Effector memory CD8-positive, alpha-beta T cell (primary cell): ENCODE measurements at regions not wholly inside any gene's neighbourhood (a gene's known extent, or its start where the extent isn't known, plus 50 kb on each side); places are given as distances from the start of the nearest gene placed in this dataset.
"Not testable (repeated sequence)": the region's sequence is repeated elsewhere in the genome, so short reads cannot be mapped to it uniquely, and the experiment has no call there.

ENCODE experiments used
- ATAC-seq: fragments of 150-1000 bp; cut with Tn5 transposase; replicated peaks from 2 replicates; pipeline ENCODE4 v1.10.0; 2021; ENCODE audit warnings: mild to moderate bottlenecking, moderate library complexity
- DNase-seq, 3 experiments: peaks; one replicate each; pipeline ENCODE4 v3.0.0; 2021
- H3K27ac Mint-ChIP-seq, 2 donors: one replicate each; pipeline ENCODE4 v1.8.0; 2022; ENCODE audit warnings: mild to moderate bottlenecking in 2 of 2, mixed read lengths in 2 of 2, moderate library complexity in 2 of 2
- H3K27me3 Mint-ChIP-seq, 2 donors: one replicate each; pipeline ENCODE4 v1.8.0; 2022; ENCODE audit warnings: mixed read lengths in 2 of 2
- H3K36me3 Mint-ChIP-seq: one replicate; pipeline ENCODE4 v1.8.0; 2022; ENCODE audit warnings: mild to moderate bottlenecking, moderate library complexity, mixed read lengths; ENCODE audit not compliant: insufficient read depth
- H3K4me1 Mint-ChIP-seq, 2 donors: one replicate each; pipeline ENCODE4 v1.8.0; 2022; ENCODE audit warnings: low read depth in 2 of 2, mixed read lengths in 2 of 2
- H3K4me3 Mint-ChIP-seq, 2 donors: one replicate each; pipeline ENCODE4 v1.8.0; 2022; ENCODE audit warnings: mild to moderate bottlenecking in 2 of 2, mixed read lengths in 2 of 2, moderate library complexity in 2 of 2
- H3K9me3 Mint-ChIP-seq, 2 donors: one replicate each; pipeline ENCODE4 v1.8.0; 2022; ENCODE audit warnings: mixed read lengths in 2 of 2

DNA sequence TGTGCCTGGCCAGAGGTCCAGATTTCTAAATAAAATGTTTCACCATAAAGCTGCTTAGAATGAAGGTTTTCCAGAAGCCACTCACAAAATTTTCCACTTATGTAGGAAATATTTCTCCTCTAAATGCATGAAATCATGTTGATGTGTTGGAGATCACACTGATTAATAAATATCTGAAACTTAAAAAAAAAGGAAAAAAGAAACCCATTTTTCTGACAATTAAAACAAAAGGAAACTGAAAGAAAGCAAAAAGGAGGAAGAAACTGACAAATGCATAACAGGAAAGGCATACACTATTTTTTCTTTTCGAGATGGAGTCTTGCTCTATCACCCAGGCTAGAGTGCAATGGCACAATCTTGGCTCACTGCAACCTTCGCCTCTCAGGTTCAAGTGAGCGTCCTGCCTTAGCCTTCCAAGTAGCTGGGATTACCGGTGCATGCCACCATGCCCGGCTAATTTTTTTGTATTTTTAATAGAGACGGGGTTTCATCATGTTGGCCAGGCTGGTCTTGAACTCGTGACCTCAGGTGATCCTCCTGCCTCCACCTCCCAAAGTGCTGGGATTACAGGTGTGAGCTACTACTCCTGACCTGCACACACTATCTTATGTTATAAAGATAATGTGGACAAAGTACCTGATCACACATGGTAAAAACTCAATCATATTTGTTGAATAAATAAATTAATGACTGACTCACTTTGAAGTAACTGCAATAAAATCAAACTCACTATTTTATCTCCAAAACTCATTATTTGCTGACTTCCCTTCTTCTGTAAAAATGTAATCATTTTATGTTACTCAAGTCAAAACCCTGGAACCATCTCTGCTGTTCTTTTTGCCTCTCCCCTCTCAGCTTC is 149.8 kb upstream of the NR5A2 start:
- no peak for ATAC-seq
- no peak for DNase-seq
- Mint-ChIP-seq H3K9me3 (no peaks in the 10 kb centered on the region), H3K27me3 (no peaks in the 10 kb centered on the region), H3K4me1 (no peaks in the 10 kb centered on the region), H3K4me3 (no peak overlapping the region), H3K27ac (no peak overlapping the region), H3K36me3 (no peaks in the 10 kb centered on the region)

DNA sequence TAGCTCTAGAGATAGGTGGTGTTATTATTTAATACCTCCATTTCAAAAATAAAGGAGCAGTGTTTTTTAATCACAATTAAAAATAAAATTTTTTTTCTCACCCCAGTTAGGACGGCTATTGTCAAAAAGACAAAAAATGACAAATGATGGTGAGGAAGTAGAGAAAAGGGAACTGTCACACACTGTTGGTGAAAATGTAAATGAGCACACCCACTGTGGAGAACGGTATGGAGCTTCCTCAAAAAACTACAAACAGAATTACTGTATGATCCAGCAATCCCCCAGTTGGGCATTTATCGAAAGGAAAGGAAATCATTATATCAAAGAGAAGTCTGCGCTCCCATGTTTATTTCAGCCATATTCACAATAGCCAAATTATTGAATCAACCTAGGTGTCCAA is 148.7 kb upstream of the NR5A2 start:
- H3K4me3 Mint-ChIP-seq = no peak overlapping the region
- no peaks in the 10 kb centered on the region for H3K36me3 Mint-ChIP-seq
- H3K27me3 Mint-ChIP-seq = peaks cover 0 to 3% of the 10 kb centered on the region in 2 donors
- no peak overlapping the region for H3K27ac Mint-ChIP-seq
- DNase-seq (no peak), ATAC-seq (no peak)
- H3K4me1 Mint-ChIP-seq = no peaks in the 10 kb centered on the region
- H3K9me3 Mint-ChIP-seq = peaks cover 0 to 5% of the 10 kb centered on the region in 2 donors

DNA sequence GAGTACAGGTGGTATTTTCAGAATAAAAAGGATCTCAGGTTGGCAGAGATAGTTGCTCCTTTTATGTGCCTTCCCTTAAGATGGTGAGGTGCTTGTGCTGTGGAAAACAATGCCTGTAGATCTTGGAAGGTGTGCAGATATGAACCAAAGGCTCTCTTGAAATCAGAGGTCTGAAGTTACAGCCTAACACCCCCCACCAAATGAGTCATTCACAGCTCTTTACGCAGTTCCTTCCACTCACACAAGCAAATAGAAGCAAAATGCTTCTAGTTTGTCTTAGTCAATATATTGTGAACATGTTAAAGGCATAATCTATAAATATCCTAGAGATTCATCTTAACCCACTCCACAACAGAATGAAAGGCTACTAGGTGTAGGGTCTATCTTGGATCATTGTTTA is 128.9 kb upstream of the NR5A2 start:
- Mint-ChIP-seq H3K27ac (no peak overlapping the region), H3K4me3 (no peak overlapping the region), H3K36me3 (no peaks in the 10 kb centered on the region), H3K4me1 (no peaks in the 10 kb centered on the region), H3K27me3 (peaks cover 12 to 14% of the 10 kb centered on the region in 2 donors), H3K9me3 (no peaks in the 10 kb centered on the region)
- ATAC-seq = no peak
- no peak for DNase-seq

DNA sequence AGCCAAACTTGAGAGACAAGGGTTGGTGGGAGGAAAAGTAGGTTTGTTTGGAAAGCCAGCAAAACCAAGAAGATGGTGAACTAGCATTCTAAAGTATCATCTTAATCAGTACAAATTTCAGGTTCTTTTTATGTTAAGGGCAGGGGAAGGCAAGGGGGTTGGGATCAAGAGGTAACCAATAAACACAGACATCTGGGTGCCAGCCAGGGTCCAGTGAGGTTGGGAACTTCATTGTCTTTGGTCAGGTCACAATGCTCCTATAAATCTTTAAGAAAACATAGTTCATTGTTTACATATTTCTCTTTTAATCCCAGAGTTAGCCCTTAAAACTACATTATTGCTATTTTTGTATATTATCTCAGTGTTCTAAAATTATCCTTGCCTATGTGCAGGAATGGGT is 126.2 kb upstream of the NR5A2 start:
- H3K27ac Mint-ChIP-seq = no peak overlapping the region
- DNase-seq = no peak
- no peak for ATAC-seq
- no peaks in the 10 kb centered on the region for H3K9me3 Mint-ChIP-seq
- H3K36me3 Mint-ChIP-seq = no peaks in the 10 kb centered on the region
- H3K4me3 Mint-ChIP-seq = no peak overlapping the region
- H3K4me1 Mint-ChIP-seq = no peaks in the 10 kb centered on the region
- peaks cover 12 to 14% of the 10 kb centered on the region in 2 donors for H3K27me3 Mint-ChIP-seq

DNA sequence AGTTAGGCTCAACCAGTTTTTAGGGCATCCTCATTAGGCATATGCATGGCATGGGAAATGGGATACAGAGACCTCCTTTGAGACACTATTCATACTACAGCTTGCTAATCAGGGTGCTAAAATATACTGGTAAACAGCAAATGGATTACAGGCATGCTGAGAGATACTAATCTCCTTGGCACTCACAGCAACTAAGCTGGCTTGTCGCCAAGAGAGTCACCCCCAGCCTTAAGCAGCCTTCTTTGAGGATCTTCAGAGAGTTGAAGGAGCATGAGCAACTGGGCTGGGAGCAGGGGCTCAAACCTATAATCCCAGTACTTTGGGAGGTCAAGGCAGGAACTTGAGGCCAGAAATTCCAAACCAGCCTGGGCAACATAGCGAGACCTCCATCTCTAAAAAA is 120.1 kb upstream of the NR5A2 start:
- H3K27me3 Mint-ChIP-seq = no peaks in the 10 kb centered on the region
- H3K4me3 Mint-ChIP-seq = no peak overlapping the region
- DNase-seq = no peak
- H3K9me3 Mint-ChIP-seq = no peaks in the 10 kb centered on the region
- no peak overlapping the region for H3K27ac Mint-ChIP-seq
- no peaks in the 10 kb centered on the region for H3K4me1 Mint-ChIP-seq
- H3K36me3 Mint-ChIP-seq = no peaks in the 10 kb centered on the region
- ATAC-seq = no peak

DNA sequence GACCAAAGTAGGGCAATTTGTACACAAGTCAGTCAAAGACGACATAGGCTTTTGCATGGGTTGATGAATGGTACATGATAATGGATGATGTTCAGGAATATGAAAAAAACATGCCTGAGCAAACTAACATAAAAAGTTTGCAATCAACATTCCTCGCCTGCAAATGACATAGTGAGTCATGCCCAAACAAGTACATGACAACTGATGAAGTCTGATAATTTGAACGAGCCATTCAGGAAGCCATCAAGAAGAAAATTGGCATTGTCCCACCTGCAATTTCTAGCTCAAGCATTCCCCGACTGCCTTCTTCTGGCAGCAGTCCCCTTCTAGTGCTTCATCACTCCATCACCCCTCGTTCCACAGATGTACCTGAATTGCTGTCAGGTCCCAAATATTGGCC is 118.4 kb upstream of the NR5A2 start:
- DNase-seq (no peak), ATAC-seq (no peak)
- H3K9me3 Mint-ChIP-seq = no peaks in the 10 kb centered on the region
- H3K27me3 Mint-ChIP-seq = no peaks in the 10 kb centered on the region
- H3K36me3 Mint-ChIP-seq = no peaks in the 10 kb centered on the region
- no peaks in the 10 kb centered on the region for H3K4me1 Mint-ChIP-seq
- no peak overlapping the region for H3K4me3 Mint-ChIP-seq
- no peak overlapping the region for H3K27ac Mint-ChIP-seq

DNA sequence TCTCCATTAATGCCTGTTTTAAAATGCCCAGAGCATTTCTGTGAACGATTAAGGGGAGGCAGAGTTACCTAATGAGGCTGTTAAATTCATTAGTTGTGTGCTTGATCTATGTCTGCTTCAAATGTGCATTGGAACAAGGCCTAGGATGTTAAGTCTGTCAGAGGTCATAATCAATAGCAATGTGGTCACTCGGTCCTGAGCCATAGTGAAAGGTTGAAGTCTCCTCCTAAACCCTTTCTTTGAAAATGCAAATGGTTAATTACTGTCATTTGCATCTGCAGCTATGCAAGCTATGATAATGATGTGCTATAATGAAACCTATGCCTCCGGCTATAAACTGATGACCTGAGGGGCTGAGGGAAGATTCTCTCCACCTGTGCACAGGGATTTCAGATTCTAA is 114.2 kb upstream of the NR5A2 start:
- no peak for ATAC-seq
- H3K4me3 Mint-ChIP-seq = no peak overlapping the region
- peaks cover 21 to 25% of the 10 kb centered on the region in 2 donors for H3K27me3 Mint-ChIP-seq
- no peak overlapping the region for H3K27ac Mint-ChIP-seq
- no peaks in the 10 kb centered on the region for H3K36me3 Mint-ChIP-seq
- no peaks in the 10 kb centered on the region for H3K4me1 Mint-ChIP-seq
- no peak for DNase-seq
- H3K9me3 Mint-ChIP-seq = no peaks in the 10 kb centered on the region

DNA sequence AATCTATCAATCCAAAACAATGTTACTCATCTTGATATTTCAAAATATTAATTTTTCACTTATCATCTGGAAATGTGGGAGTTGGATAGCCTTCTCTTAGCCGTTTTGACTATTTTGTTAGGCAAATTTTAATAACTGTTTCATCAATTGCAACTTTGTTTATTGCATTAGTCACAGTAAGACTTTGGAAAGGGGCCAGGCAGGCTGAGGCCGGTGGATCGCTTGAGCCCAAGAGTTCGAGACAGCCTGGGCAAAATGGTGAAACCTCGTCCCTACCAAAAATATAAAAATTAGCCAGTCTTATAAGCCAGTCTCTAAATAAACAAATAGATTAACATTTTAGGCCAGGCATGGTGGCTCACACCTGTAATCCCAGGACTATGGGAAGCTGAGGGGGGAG is 113.0 kb upstream of the NR5A2 start:
- Mint-ChIP-seq H3K27ac (no peak overlapping the region), H3K27me3 (peaks cover 21 to 25% of the 10 kb centered on the region in 2 donors), H3K4me1 (no peaks in the 10 kb centered on the region), H3K4me3 (no peak overlapping the region), H3K36me3 (no peaks in the 10 kb centered on the region), H3K9me3 (no peaks in the 10 kb centered on the region)
- DNase-seq (no peak), ATAC-seq (no peak)

DNA sequence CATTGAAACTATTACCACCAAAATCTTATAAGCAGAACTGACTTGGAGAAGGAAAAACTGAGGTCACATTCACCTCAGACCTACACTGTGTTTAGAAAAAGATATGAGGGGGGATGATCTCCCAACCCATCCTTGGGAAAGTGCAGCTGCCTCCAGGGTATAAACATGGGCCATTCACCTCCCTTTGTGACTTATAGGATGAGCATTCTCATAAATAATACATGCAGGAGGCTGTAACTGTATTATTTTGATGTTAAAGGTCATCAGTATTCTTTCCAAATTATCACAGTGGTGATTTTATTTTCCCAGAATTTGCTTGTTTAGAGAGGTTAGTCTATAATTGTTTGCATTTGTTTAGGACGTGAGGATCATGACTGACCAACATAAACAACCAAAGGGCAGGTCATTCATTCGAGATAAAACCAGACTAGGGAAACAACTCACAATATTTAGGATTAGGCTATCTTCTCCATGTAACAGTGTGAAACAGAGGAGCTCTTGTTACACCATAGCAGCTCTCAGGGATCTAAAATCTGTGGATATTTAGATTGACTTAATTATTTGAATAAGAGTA is 109.2 kb upstream of the NR5A2 start:
- no peak for ATAC-seq
- no peak for DNase-seq
- H3K27ac Mint-ChIP-seq = no peak overlapping the region
- no peaks in the 10 kb centered on the region for H3K9me3 Mint-ChIP-seq
- no peaks in the 10 kb centered on the region for H3K4me1 Mint-ChIP-seq
- peaks cover 41 to 47% of the 10 kb centered on the region in 2 donors for H3K27me3 Mint-ChIP-seq
- H3K4me3 Mint-ChIP-seq = no peak overlapping the region
- H3K36me3 Mint-ChIP-seq = no peaks in the 10 kb centered on the region

DNA sequence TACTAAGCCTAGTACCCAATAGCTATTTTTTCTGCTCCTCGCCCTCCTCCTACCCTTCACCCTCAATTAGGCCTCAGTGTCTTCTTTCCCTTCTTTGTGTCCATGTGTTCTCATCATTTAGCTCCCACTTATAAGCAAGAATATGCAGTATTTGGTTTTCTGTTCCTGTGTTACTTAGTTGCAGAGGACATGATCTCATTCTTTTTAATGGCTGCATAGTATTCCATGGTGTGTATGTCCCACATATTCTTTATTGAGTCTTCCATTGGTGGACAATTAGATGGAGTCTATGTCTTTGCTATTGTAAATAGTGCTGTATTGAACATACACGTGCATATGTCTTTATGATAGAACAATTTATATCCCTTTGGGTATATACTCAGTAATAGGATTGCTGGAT is 106.9 kb upstream of the NR5A2 start:
- DNase-seq (no peak), ATAC-seq (no peak)
- H3K27ac Mint-ChIP-seq = no peak overlapping the region
- H3K4me1 Mint-ChIP-seq = no peaks in the 10 kb centered on the region
- peaks cover 32 to 38% of the 10 kb centered on the region in 2 donors for H3K27me3 Mint-ChIP-seq
- H3K4me3 Mint-ChIP-seq = no peak overlapping the region
- H3K36me3 Mint-ChIP-seq = no peaks in the 10 kb centered on the region
- H3K9me3 Mint-ChIP-seq = no peaks in the 10 kb centered on the region

DNA sequence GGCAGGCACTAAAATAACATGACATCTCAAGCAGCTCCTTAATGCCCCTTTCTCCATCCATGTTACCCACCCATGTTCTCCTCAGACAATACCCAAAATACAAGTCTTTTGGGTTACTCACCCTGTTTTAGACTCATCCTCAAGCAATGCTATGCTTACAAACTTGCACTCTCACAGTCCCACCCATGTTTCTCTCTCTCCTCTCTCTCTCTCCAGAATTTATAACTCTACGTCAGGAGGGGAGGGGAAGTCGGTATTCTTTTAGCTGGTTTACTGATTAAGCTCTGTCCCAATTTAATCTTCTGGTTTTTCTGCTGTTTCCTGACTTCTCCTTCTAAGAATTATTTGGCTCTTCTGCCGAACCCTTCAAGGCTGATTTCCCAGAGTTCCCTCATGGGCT is 98.0 kb upstream of the NR5A2 start:
- no peaks in the 10 kb centered on the region for H3K36me3 Mint-ChIP-seq
- ATAC-seq = no peak
- peaks cover 7 to 9% of the 10 kb centered on the region in 2 donors for H3K4me1 Mint-ChIP-seq
- no peak for DNase-seq
- H3K9me3 Mint-ChIP-seq = no peaks in the 10 kb centered on the region
- no peak overlapping the region for H3K4me3 Mint-ChIP-seq
- no peaks in the 10 kb centered on the region for H3K27me3 Mint-ChIP-seq
- H3K27ac Mint-ChIP-seq = no peak overlapping the region

DNA sequence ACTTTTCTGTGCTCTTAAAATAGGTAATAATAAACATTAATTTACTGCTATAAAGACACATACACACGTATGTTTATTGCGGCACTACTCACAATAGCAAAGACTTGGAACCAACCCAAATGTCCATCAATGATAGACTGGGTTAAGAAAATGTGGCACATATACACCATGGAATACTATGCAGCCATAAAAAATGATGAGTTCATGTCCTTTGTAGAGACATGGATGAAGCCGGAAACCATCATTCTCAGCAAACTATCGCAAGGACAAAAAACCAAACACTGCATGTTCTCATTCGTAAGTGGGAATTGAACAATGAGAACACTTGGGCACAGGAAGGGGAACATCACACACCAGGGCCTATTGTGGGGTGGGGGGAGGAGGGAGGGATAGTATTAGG is 97.4 kb upstream of the NR5A2 start:
- not testable (repeated sequence) for DNase-seq, H3K4me3 Mint-ChIP-seq, H3K9me3 Mint-ChIP-seq, H3K36me3 Mint-ChIP-seq, ATAC-seq, H3K4me1 Mint-ChIP-seq, H3K27me3 Mint-ChIP-seq, H3K27ac Mint-ChIP-seq

DNA sequence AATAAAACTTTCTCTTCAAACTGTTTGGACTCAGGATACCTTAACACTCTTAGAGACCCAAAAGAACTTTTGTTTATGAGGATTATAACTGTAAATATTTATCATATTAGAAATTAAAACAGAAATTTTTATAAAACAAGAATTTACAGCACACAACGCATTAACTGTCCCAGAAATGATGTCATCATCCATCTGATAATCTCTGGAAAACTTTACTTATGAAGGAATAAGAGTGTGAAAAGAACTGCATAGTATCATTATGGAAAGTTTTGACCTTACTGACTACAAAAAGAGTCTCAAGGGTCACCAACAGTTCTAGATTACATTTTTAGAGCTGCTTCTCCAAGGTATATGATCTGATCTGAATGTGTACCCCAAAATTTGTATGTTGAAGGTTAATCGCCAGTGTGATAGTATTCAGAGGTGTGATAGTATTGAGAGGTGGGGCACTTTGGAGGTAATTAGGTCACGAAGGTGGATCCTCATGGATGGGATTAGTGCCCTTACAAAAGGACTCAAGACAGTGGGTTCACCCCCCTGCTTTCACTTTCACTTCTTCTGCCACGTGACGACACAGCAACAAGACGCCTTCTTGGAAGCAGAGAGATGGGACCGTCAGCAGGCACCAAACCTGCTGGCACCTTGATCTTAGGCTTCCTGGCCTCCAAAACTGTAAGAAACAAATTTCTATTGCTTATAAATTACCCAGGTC is 95.7 kb upstream of the NR5A2 start:
- Mint-ChIP-seq H3K27ac (peak overlapping the region in 1 of 2 donors; percentile 41), H3K4me1 (peaks cover 7 to 9% of the 10 kb centered on the region in 2 donors), H3K4me3 (peak overlapping the region; percentile 51 to 59), H3K27me3 (peaks cover 20 to 21% of the 10 kb centered on the region in 2 donors), H3K9me3 (no peaks in the 10 kb centered on the region), H3K36me3 (no peaks in the 10 kb centered on the region)
- no peak for ATAC-seq
- no peak for DNase-seq

DNA sequence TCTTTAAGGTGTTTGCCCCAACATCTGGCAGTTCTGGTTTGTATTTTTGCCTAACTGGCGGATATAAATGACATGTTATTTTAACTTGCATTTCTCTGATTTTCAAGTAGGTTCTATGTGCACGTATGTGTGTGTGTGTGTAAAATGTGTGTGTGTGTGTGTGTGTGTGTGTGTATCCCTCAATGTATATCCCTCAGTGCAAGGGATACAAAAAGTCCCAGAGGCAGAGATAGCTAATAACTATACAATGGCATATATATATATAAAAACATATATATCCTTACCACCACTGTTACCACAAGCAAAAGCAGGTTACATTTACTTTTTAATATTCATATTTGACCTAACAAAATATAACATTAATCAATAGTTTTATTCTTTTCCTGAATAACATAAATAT is 95.0 kb upstream of the NR5A2 start:
- DNase-seq (no peak), ATAC-seq (no peak)
- Mint-ChIP-seq H3K27me3 (peaks cover 23 to 25% of the 10 kb centered on the region in 2 donors), H3K9me3 (no peaks in the 10 kb centered on the region), H3K4me3 (peak overlapping the region; percentile 51 to 59), H3K36me3 (no peaks in the 10 kb centered on the region), H3K4me1 (peaks cover 7 to 9% of the 10 kb centered on the region in 2 donors), H3K27ac (no peak overlapping the region)
